SKM-1 (cell line): ENCODE measurements at regions not wholly inside any gene's neighbourhood (a gene's known extent, or its start where the extent isn't known, plus 50 kb on each side); places are given as distances from the start of the nearest gene placed in this dataset.

Experiments used
- DNase-seq: peaks from one replicate; lab custom pipeline; 2025; ENCODE audit not compliant: unreplicated experiment; lab: John Stamatoyannopoulos, UW

- no peak for DNase-seq
Measured at GRCh38 chr2:133809485-133809884, 241.2 kb upstream of the NCKAP5 start.

DNA sequence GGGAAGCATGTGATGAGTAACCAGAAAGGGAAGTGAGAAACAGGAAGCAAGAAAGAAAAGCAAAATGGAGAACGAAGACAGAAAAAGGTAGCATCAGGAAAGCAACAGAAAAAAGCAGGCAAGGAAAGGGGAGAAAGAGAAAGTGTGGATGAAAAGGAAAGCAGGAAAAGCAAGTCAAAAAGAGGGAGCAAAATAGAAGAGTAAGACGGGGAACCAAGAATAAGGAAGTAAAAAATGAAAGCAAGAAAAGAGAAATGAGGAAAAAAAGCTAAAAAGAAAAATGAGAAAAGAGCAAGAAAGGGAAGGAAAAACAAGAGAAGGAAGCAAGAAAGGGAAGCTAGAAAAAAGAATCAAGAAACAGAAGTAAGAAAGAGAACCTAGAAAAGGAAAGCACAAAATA is 242.3 kb upstream of the NCKAP5 start:
- DNase-seq = no peak

DNA sequence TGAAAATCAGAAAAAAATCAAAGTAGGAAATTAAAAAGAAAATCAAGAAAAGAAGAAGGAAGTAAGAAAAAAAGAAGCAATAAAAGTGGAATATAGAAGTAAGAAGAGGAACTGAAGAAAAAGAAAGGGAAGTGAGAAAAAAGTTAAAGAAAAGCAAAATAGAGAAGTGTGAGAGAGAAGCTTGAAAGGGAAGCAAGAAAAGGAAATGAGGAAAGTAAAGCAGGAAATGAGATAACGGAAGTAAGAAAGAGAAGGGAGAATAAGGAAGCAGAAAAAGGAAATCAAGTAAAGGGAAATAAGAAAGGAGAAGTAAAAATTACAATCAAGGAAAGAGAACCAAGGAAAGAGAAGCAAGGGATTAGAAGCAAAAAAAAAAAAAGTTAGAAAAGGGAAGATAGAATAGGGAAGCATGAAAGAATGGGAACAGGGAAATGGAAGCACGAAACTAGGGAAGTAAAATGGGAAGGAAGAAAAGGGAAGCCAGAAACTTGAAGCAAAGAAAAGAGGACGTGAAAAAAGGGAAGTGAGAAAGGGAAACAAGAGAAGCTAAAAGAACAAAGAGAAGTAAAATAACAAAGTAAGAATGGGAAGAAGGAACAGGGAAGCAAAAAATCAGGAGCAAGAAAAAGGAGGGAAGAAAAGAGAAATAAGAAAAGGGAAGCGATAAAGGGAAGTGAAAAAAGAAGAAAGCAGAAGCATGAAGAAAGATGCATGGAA is 243.3 kb upstream of the NCKAP5 start:
- peak; percentile 21 for DNase-seq

GRCh38 chr2:133812826-133813617 is 244.8 kb upstream of the NCKAP5 start:
- DNase-seq = no peak

DNA sequence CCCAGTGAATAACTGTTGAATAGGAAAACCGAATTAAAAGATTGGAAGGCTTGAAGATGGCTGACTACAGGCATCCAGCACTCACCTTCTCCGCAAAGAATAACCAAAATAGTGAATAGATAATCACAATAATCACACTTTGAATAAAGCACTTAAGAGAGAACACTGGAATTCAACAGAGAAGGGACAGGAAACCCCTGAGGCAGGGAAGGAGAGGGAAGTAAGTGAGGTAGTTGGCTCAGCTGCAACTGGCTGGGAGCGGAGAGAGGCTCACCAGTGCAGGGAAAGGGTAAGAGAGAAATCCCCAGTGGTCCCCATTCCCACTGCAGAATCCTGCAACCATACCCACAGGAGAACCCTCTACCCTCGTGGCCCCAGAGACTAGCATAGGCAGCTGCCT is 246.6 kb upstream of the NCKAP5 start:
- no peak for DNase-seq

GRCh38 chr2:133816037-133816436 is 247.8 kb upstream of the NCKAP5 start:
- no peak for DNase-seq

GRCh38 chr2:133817680-133818566 is 249.7 kb upstream of the NCKAP5 start:
- DNase-seq = no peak

DNA sequence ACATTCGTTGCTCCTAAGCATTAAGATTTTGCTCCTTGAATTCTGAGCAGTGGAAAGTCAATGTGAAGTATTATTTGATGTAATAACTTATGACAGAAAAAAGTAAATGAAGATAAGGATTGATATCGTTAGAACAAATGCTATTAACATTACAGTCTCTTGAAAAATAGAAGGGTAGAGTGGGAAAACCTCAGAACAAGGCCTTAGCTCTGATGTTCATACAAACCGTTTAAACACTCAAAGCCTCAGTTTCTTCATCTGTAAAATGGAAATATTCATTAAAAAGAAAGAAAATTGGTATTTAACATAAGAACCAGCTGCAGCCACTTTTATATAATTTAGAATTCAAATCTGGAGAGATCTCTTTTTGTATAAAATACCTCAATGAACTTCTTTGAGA is 250.4 kb upstream of the NCKAP5 start:
- DNase-seq = no peak

GRCh38 chr2:133819906-133820305 is 251.6 kb upstream of the NCKAP5 start:
- DNase-seq = no peak

DNA sequence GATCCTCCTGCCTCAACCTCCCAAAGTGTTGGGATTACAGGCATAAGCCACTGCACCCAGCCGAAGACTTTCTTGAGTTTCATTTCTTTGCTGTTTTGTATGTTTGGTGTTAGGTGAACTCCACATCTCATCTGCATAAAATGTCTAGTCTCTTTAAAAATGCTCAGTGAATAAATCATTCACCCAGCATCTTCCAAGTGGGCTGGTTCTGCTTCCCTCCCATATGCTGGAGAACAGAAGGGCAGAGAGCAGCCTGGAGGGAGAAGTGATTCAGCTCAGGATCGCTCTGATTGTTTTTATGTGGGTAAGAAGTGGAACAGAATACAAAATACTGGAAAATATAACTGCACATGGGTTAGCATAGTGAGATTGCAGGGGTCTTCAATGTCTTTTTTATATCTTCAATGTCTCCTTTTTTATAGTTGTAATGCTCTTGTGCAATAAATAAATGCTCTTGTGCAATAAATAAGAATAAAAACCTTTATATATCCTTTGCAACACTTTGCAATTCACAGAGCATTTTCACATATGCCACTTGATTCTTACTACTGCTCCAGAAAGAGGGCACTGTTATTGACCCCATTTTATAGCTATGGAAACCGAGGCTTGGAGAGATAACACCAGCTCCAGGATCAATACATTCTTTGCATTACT is 253.0 kb upstream of the NCKAP5 start:
- no peak for DNase-seq

DNA sequence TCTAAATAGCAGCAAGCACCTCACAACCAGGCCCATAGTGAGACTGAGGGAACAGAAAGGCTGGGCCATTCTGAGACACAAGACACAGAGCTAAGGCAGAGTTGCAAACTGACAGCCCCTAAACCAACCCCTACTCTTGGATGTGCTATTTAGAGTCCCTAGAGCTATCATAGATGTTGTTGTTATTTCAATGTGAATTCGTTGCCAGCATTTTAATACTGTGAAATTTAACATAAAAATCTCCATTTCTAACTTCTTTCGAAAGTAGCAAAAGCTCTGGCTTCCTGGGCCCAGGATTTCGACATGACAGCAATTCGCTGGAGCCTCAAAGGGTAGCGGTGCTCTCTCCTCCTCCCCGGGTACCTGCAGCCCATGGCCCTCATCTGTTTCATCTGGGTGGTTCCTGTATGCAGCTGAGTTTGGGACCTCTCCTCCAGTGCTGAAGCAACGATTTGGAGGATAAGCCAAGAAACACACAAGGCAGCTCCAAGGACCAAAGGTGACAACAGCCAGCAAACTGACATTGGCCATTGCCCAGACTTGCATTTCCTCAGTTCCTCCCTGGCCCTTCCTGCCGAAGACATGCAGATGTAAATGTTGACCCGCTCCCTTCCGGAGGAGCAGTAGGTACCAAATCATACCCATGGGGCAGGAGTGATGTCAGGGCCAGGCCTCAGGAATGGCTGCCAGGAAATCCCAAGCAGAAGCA is 254.4 kb upstream of the NCKAP5 start:
- DNase-seq = no peak

DNA sequence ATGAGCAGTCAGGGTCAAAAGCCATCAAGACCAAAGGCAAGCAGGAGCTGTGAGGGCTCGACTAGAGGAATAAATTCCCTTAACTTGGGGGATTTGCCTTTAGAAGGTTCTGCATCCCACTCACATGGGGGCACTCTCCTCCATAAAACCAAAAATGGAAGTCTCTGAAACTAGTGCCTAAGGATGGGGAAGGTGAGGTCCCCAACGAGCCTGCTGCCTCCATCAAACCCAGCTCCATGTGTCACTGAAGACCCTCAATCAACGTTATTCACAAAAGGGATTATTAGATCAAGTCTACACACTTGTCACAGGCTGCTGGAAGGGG is 254.9 kb upstream of the NCKAP5 start:
- no peak for DNase-seq

- DNase-seq = no peak
Measured at GRCh38 chr2:133824869-133825268, 256.6 kb upstream of the NCKAP5 start.

- no peak for DNase-seq
Measured at GRCh38 chr2:133825778-133826177, 257.5 kb upstream of the NCKAP5 start.

DNA sequence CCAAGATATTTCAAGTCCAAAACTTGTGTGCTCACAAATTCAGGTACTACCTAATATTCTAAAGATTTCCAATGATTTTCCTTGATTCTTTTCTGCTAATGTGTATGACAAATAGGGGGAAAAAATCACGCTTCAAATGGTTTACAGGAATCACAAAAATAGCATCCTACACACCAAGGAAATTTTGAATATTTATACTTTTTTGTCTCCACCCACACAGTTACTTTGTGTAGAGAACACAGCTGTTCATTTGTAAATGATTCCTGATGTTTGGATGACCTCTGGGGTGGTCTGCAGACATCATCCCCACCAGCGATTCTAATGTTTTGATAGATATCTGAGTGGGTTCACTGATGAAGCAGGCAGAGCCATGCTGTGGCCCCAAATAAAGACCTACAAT is 260.6 kb upstream of the NCKAP5 start:
- no peak for DNase-seq

GRCh38 chr2:133829450-133830020 is 261.3 kb upstream of the NCKAP5 start:
- no peak for DNase-seq

GRCh38 chr2:133833746-133834145 is 265.5 kb upstream of the NCKAP5 start:
- DNase-seq = no peak

DNA sequence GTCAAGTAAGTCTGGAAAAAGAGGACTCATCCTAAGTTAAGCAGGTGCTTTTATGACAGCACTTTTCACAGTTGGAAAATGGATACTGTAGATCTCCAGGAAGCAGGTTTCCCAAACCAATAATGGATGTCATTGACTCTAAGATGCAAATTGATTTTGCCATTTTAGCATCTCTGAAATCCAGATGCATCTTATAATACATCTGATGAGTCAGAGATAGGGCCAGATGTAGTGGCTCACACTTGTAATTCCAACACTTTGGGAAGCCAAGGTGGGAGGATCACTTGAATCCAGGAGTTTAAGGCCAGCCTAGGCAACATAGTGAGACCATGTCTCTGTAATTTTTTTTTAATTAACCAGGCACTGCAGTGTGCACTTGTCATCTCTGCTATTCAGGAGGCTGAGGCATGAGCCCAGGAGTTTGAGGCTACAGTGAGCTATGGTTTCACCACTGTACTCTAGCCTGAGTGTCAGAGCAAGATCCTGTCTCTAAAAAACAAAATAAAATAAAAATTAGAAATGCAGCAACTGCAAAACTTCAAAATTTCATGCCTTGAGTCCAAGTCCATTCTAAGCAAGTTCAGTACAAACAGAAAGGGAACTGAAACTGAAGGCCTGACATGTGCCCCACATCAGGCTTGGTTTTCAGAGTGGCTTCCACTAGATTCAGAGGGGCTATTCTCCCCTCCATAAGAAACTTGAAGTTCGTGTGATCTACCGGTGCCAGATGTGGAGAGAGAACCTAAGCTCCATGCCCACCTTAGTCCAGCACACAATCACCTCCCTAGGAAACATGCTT is 267.8 kb upstream of the NCKAP5 start:
- DNase-seq = no peak

DNA sequence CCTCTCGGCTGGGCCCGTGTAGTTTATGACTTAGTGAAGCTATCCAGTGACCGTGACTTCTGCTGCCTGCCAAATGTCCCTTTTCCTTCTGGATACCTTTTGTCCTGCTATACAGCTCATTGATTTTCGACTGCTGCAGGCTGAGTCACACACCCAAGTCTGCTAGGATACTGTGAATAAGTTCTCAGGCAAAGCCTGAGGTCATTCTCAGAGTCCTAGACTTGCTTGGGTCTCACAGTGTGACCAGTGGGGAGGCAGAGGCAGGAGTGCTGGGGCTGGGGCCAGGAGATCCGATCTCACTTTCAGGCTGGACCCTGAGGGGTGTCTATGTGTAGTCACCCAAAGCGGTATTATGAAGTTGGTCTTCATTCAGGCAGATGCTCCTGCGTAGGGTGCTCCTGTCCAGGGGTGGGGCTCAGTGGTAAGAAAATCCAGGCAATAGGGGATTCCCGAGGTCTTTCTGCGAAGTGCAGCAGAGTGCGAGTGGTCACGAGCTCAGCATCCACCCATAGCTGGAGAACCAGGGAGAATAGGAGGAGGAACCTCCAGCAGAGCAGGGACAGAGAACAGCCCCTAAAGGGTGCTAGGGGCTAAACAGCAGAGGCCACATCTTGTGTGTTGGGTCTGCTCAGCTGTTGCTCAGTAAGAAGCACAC is 268.6 kb upstream of the NCKAP5 start:
- DNase-seq = no peak
